ENCODE measurements at regions not wholly inside any gene's neighbourhood (a gene's known extent, or its start where the extent isn't known, plus 50 kb on each side); places are given as distances from the start of the nearest gene placed in this dataset.

DNA sequence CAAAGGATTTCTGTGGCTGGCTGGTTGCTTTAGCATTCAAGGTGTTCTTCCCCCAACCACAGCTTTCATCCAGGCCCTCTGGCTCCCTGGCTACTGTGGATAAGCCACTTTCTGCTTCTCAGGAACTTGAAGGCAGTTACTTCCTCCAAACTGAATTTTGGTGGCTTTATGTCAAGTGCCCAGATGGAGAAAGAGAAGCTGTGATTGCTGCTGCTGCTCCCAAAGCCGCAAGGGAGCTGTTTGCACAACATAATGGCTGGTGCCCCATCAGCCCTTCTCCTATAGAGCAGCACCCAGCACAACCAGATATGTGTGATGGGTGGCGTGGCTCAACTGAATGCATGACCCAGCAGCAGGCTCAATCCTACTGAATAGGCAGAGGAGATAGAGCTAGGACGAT lies 465.2 kb downstream of the MAFB start (continued):
- no peak for TF ChIP-seq ETS1 (IDR thresholded peaks at IDR 0.05)

- ATAC-seq = no peak
- Histone ChIP-seq H2AFZ (no peak overlapping the region), H3K4me2 (no peak overlapping the region), H3K27me3 (ENCODE audit: insufficient read depth) (no peaks in the 10 kb centered on the region), H3K4me3 (no peak overlapping the region), H3K79me2 (replicated peaks; ENCODE audit: insufficient read depth) (no peaks in the 10 kb centered on the region), H3F3A (replicated peaks; ENCODE audit: low read depth) (no peaks in the 10 kb centered on the region), H3K27ac (ENCODE audit: low read depth) (no peak overlapping the region), H3K4me1 (ENCODE audit: insufficient read depth) (no peaks in the 10 kb centered on the region), H4K20me1 (replicated peaks; ENCODE audit: insufficient read depth) (no peaks in the 10 kb centered on the region), H3K36me3 (ENCODE audit: insufficient read depth) (no peaks in the 10 kb centered on the region), H3K9me2 (ENCODE audit: insufficient read depth) (peaks cover 20% of the 10 kb centered on the region; the same call in 1 of the 2 replicates)
- H3K36me3 Mint-ChIP-seq (ENCODE audit: low read depth) = peaks cover 4% of the 10 kb centered on the region; the same call in 2 of the 3 replicates
- no peaks in the 10 kb centered on the region for H3K27me3 Mint-ChIP-seq (ENCODE audit: insufficient read depth, low read depth, poor library complexity)
- H3K4me1 Mint-ChIP-seq = peaks cover 6% of the 10 kb centered on the region; the same call in 2 of the 3 replicates
- H3K9me3 Mint-ChIP-seq = no peaks in the 10 kb centered on the region
- DNase-seq (ENCODE audit: low spot score) = no peak
- H3K4me3 Mint-ChIP-seq = no peak overlapping the region
- no peak overlapping the region for H3K27ac Mint-ChIP-seq
- TF ChIP-seq CREB1 (CRISPR knock-in tag; IDR thresholded peaks at IDR 0.05; ENCODE audit: low read depth) (no peak), STAT1 (IDR thresholded peaks at IDR 0.05; ENCODE audit: unreplicated experiment) (no peak), REST (IDR thresholded peaks at IDR 0.05; ENCODE audit: unreplicated experiment) (no peak), CTCF (conservative IDR thresholded peaks at IDR 0.05; ENCODE audit: low read depth in 2 of 2) (no peak), EZH2 (IDR thresholded peaks at IDR 0.05; ENCODE audit: low read depth, unreplicated experiment) (no peak), POLR2AphosphoS5 (IDR thresholded peaks at IDR 0.05; ENCODE audit: low read depth) (no peak), NANOG (IDR thresholded peaks at IDR 0.05; ENCODE audit: borderline replicate concordance) (no peak), ZNF331 (CRISPR knock-in tag; IDR thresholded peaks at IDR 0.05; ENCODE audit: low read depth) (no peak), ETS1 (IDR thresholded peaks at IDR 0.05) (no peak), ZNF114 (CRISPR knock-in tag; IDR thresholded peaks at IDR 0.05) (no peak), JUNB (IDR thresholded peaks at IDR 0.05; ENCODE audit: unreplicated experiment) (no peak), EZH2phosphoT487 (IDR thresholded peaks at IDR 0.05; ENCODE audit: unreplicated experiment) (no peak)
Measured at GRCh38 chr20:40218971-40219370, 470.1 kb downstream of the MAFB start.
